ENCODE measurements at regions not wholly inside any gene's neighbourhood (a gene's known extent, or its start where the extent isn't known, plus 50 kb on each side); places are given as distances from the start of the nearest gene placed in this dataset.
A peak's percentile ranks its signal among the peaks of the same experiment; 100 is the strongest.

DNA sequence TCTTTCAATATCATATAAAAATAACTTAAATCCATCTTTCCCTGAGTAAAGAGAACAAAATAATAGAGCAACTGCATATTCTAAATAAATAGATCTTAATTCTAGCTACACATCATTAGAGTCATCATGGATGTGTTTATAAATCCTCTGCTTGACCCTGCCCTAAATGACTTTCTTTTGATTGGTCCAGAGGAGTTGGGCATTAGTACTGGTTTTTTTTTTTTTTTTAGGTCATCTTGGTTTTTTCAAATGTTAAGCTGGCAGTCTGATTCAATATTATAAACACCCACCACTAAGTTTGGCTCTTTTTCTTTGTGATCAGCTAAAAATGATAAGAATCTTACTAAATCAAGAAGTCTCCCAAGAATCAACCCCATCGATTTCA is 504.0 kb upstream of the CBLB start:
- TF ChIP-seq, protein P1, sequence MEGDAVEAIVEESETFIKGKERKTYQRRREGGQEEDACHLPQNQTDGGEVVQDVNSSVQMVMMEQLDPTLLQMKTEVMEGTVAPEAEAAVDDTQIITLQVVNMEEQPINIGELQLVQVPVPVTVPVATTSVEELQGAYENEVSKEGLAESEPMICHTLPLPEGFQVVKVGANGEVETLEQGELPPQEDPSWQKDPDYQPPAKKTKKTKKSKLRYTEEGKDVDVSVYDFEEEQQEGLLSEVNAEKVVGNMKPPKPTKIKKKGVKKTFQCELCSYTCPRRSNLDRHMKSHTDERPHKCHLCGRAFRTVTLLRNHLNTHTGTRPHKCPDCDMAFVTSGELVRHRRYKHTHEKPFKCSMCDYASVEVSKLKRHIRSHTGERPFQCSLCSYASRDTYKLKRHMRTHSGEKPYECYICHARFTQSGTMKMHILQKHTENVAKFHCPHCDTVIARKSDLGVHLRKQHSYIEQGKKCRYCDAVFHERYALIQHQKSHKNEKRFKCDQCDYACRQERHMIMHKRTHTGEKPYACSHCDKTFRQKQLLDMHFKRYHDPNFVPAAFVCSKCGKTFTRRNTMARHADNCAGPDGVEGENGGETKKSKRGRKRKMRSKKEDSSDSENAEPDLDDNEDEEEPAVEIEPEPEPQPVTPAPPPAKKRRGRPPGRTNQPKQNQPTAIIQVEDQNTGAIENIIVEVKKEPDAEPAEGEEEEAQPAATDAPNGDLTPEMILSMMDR (IDR thresholded peaks at IDR 0.05; ENCODE audit: low read depth, low read length), result no peak
- no peak overlapping the region for H3K4me3 ChIP-seq (ENCODE audit: low read depth, low read length)
- in situ Hi-C loops (cut with HindIII; ENCODE audit: low sequenced_read_pairs), result no loop called here
- DNase-seq (ENCODE audit: low read depth, low spot score), result no peak

DNA sequence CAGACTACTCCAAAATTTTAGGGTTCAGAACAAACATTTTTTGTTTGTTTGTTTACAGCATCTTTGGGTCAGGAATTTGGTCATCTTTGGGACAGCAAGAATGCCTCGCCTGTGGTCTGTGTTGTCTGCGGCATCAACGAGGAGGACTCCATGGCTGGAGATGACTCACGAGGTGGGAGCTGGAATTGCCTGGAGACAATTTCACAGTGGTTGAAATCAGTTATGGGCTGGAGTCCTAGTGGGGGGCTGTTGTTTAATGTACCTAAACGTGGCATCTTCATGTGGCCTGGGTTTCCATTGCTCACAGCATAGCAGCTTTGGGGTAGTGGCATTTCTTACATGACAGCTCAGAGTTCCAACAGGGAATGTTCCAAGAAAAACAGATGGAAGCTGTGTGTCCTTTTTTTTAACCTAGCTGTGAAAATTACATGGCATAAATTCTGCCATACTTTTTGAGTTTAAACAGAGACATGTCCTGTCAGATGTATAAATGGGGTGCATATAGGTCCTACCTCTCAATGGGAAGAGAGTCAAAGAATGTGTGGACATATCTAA is 507.3 kb upstream of the CBLB start:
- peak; percentile 69 for DNase-seq (ENCODE audit: low read depth, low spot score)
- H3K4me3 ChIP-seq (ENCODE audit: low read depth, low read length), result no peak overlapping the region
- TF ChIP-seq, protein P1 (IDR thresholded peaks at IDR 0.05; ENCODE audit: low read depth, low read length), result no peak
- in situ Hi-C loops (cut with HindIII; ENCODE audit: low sequenced_read_pairs), result no loop called here

GRCh38 chr3:106379251-106379750 is 510.5 kb upstream of the CBLB start:
- no peak overlapping the region for H3K4me3 ChIP-seq (ENCODE audit: low read depth, low read length)
- DNase-seq (ENCODE audit: low read depth, low spot score), result no peak
- TF ChIP-seq, protein P1 (IDR thresholded peaks at IDR 0.05; ENCODE audit: low read depth, low read length), result no peak
- in situ Hi-C loops (cut with HindIII; ENCODE audit: low sequenced_read_pairs), result no loop called here

DNA sequence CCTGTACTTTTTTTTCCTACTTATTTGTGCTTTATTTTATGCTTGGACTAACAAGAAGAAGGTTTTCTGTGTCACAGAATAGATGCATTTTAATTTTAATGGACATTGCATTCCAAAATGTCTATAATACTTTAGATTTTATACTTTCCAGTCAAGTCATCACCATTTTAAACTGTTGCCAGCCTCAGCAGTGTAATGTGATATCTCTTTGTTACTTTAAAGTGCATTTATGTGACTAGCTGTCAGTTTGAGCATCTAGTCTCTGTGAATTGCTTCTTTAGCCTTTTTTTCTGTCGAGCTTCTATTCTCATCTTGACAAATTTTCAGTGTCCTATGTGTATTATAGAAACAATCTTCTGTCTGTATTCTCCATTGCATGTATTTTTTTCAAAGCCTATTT is 511.4 kb upstream of the CBLB start:
- no peak overlapping the region for H3K4me3 ChIP-seq (ENCODE audit: low read depth, low read length)
- in situ Hi-C loops (cut with HindIII; ENCODE audit: low sequenced_read_pairs), result no loop called here
- DNase-seq (ENCODE audit: low read depth, low spot score), result no peak
- TF ChIP-seq, protein P1 (IDR thresholded peaks at IDR 0.05; ENCODE audit: low read depth, low read length), result no peak

GRCh38 chr3:106381286-106381938 is 512.6 kb upstream of the CBLB start:
- TF ChIP-seq, protein P1 (IDR thresholded peaks at IDR 0.05; ENCODE audit: low read depth, low read length), result no peak
- H3K4me3 ChIP-seq (ENCODE audit: low read depth, low read length), result no peak overlapping the region
- no peak for DNase-seq (ENCODE audit: low read depth, low spot score)
- in situ Hi-C loops (cut with HindIII; ENCODE audit: low sequenced_read_pairs), result no loop called here

DNA sequence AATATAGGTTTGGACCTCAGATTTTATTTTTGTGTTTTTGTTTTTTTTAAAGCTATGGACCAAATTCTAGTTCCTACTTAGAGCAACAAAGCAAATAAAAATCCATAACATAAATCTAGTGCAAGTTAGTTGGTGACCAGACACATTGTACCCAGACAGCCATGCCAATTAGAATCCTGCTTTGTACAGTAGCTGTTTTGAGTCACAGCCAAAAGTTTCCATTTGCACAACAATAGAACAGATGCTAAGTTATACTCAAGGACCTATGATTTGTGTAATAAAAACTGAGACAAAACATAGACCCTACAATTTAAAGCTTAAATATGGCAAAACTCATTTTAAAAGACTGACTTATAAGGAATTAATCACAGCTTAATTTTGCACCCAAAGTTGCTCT is 513.1 kb upstream of the CBLB start:
- in situ Hi-C loops (cut with HindIII; ENCODE audit: low sequenced_read_pairs), result no loop called here
- DNase-seq (ENCODE audit: low read depth, low spot score), result no peak
- H3K4me3 ChIP-seq (ENCODE audit: low read depth, low read length), result no peak overlapping the region
- TF ChIP-seq, protein P1 (IDR thresholded peaks at IDR 0.05; ENCODE audit: low read depth, low read length), result no peak
